ENCODE measurements at regions not wholly inside any gene's neighbourhood (a gene's known extent, or its start where the extent isn't known, plus 50 kb on each side); places are given as distances from the start of the nearest gene placed in this dataset.

GRCh38 chr22:48891688-48892577 is 935.7 kb downstream of the BRD1 start:
- no peak for DNase-seq

GRCh38 chr22:48890693-48891554 is 936.7 kb downstream of the BRD1 start:
- DNase-seq: no peak

- DNase-seq: no peak
Measured at GRCh38 chr22:48889887-48890692, 937.6 kb downstream of the BRD1 start.

GRCh38 chr22:48889209-48889830 is 938.4 kb downstream of the BRD1 start:
- DNase-seq: no peak

- no peak for DNase-seq
Measured at GRCh38 chr22:48888466-48889208, 939.0 kb downstream of the BRD1 start.

- DNase-seq: no peak
Measured at GRCh38 chr22:48887394-48888332, 940.0 kb downstream of the BRD1 start.

GRCh38 chr22:48886604-48887393 is 940.9 kb downstream of the BRD1 start:
- no peak for DNase-seq

- no peak for DNase-seq
Measured at GRCh38 chr22:48885919-48886305, 941.8 kb downstream of the BRD1 start.

- no peak for DNase-seq
Measured at GRCh38 chr22:48885271-48885918, 942.3 kb downstream of the BRD1 start.

- DNase-seq: no peak
Measured at GRCh38 chr22:48884786-48885185, 942.9 kb downstream of the BRD1 start.

GRCh38 chr22:48884324-48884723 is 943.3 kb downstream of the BRD1 start:
- DNase-seq: no peak

GRCh38 chr22:48883211-48883960 is 944.3 kb downstream of the BRD1 start:
- no peak for DNase-seq

GRCh38 chr22:48882636-48883200 is 945.0 kb downstream of the BRD1 start:
- DNase-seq: no peak

GRCh38 chr22:48881326-48881980 is 946.2 kb downstream of the BRD1 start:
- DNase-seq: no peak

- DNase-seq: no peak
Measured at GRCh38 chr22:48880749-48881148, 946.9 kb downstream of the BRD1 start.

- no peak for DNase-seq
Measured at GRCh38 chr22:48876951-48877350, 950.7 kb downstream of the BRD1 start.

- DNase-seq: no peak
Measured at GRCh38 chr22:48874956-48875355, 952.7 kb downstream of the BRD1 start.

GRCh38 chr22:48873191-48873520 is 954.5 kb downstream of the BRD1 start:
- no peak for DNase-seq
